Stimulated activated memory B cell treated with anti-CD40 and anti-IgM and Interleukin-4, amounts not matched to agents 10 μg/mL and 1 μg/mL and 100 μg/mL, for 72 hours (primary cell): ENCODE measurements at regions not wholly inside any gene's neighbourhood (a gene's known extent, or its start where the extent isn't known, plus 50 kb on each side); places are given as distances from the start of the nearest gene placed in this dataset.

Source experiments
- ATAC-seq: fragments of 150-1000 bp; cut with Tn5 transposase; 2 replicates; pipeline ENCODE4 v1.10.0; 2021
- H3K27ac Mint-ChIP-seq: one replicate; pipeline ENCODE4 v1.8.0; 2022; ENCODE audit warnings: mild to moderate bottlenecking, mixed read lengths
- H3K27me3 Mint-ChIP-seq: one replicate; pipeline ENCODE4 v1.8.0; 2022; ENCODE audit warnings: mixed read lengths
- H3K36me3 Mint-ChIP-seq: one replicate; pipeline ENCODE4 v1.8.0; 2022; ENCODE audit warnings: mixed read lengths
- H3K4me1 Mint-ChIP-seq: one replicate; pipeline ENCODE4 v1.8.0; 2022; ENCODE audit warnings: mixed read lengths
- H3K4me3 Mint-ChIP-seq: one replicate; pipeline ENCODE4 v1.8.0; 2022; ENCODE audit warnings: mild to moderate bottlenecking, moderate library complexity, mixed read lengths
- H3K9me3 Mint-ChIP-seq: one replicate; pipeline ENCODE4 v1.8.0; 2022; ENCODE audit warnings: mixed read lengths

DNA sequence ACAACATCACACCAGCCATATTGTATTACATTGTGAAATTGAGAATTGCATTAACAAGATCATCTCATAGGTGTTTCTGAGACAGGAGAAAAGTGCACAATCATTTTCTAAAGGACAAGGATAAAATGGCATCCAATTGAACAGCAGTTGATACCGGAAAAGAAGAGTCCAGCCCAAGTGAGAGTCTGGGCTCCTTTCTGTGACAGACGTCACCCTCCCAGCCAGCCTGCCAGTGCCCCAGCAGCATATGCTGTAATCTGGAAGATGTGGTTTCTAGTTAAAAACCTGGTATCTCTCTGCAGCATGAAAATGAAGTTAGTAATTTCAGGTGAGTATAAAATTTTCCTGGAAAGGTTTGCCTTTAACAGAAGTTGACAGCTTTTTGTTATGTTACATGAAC, 1531.7 kb upstream of the PIK3C3 start:
- ATAC-seq: no peak
- Mint-ChIP-seq H3K9me3 (peaks cover 3% of the 10 kb centered on the region), H3K4me1 (no peaks in the 10 kb centered on the region), H3K36me3 (no peaks in the 10 kb centered on the region), H3K4me3 (no peak overlapping the region), H3K27me3 (no peaks in the 10 kb centered on the region), H3K27ac (no peak overlapping the region)

DNA sequence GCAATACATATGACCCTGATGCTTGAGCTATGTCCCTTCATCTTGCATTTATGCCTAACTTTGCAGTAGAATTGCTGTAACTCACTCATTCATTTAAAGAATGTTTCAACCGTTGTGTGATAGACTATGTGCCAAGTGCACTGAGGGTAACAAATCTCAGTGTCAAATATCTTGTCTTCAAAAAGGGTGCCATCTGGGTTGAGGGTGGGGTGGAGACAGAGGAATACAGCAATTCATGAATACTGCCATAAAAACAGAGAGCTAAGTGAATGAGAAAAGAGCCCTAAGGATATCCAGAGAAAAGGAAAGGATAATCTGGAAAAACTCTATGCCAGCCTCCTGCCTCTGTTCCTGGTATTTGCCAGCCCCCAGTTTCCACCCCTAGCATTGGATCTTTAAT, 1534.4 kb upstream of the PIK3C3 start:
- ATAC-seq: no peak
- Mint-ChIP-seq H3K27me3 (no peaks in the 10 kb centered on the region), H3K4me1 (no peaks in the 10 kb centered on the region), H3K4me3 (no peak overlapping the region), H3K27ac (no peak overlapping the region), H3K36me3 (no peaks in the 10 kb centered on the region), H3K9me3 (peaks cover 3% of the 10 kb centered on the region)

DNA sequence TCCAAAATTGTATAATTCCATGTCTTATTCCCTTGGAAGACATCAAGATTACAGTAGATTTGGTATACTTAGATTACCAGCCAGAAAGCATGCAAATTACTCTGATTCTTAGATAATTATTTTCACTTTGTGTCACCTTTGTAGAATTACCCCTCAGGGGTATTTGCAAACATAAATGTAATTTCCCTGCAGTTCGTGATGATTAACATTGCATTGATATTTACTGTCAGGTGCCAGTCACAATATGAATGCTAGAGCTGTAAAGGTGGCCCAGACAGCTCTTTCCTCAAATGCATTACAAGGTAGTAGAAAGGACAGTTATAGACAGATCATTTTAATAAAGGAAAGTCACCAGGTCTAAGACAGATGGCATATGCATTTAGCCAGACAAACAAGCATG, 1537.5 kb upstream of the PIK3C3 start:
- peaks cover 3% of the 10 kb centered on the region for H3K9me3 Mint-ChIP-seq
- H3K4me1 Mint-ChIP-seq: no peaks in the 10 kb centered on the region
- H3K4me3 Mint-ChIP-seq: no peak overlapping the region

DNA sequence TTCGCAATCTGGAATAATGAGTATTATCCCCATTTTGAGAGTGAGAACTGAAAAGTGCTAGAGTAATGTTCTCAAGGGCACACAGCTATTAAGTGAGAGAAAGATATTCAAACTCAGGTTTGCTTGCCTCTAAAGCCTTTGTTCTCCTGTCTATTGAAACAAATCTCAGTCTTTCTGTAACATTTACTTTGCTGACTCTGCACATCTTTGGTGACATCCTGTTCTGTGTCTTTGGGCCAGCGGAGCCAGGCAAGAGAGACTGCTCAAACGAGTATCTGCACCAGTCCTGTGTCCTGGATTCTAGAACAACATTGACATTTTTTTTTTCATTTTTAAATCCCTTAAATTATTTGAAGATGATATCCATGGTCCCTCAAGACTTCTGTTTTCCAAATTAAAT, 1539.2 kb upstream of the PIK3C3 start:
- no peak for ATAC-seq
- H3K9me3 Mint-ChIP-seq: peaks cover 3% of the 10 kb centered on the region
- no peak overlapping the region for H3K4me3 Mint-ChIP-seq
- no peaks in the 10 kb centered on the region for H3K36me3 Mint-ChIP-seq
- H3K27me3 Mint-ChIP-seq: no peaks in the 10 kb centered on the region
- no peaks in the 10 kb centered on the region for H3K4me1 Mint-ChIP-seq
- no peak overlapping the region for H3K27ac Mint-ChIP-seq

More for the DNA sequence above, 1537.5 kb upstream of the PIK3C3 start:
- Mint-ChIP-seq H3K36me3 (no peaks in the 10 kb centered on the region), H3K27me3 (no peaks in the 10 kb centered on the region), H3K27ac (no peak overlapping the region)
- no peak for ATAC-seq

DNA sequence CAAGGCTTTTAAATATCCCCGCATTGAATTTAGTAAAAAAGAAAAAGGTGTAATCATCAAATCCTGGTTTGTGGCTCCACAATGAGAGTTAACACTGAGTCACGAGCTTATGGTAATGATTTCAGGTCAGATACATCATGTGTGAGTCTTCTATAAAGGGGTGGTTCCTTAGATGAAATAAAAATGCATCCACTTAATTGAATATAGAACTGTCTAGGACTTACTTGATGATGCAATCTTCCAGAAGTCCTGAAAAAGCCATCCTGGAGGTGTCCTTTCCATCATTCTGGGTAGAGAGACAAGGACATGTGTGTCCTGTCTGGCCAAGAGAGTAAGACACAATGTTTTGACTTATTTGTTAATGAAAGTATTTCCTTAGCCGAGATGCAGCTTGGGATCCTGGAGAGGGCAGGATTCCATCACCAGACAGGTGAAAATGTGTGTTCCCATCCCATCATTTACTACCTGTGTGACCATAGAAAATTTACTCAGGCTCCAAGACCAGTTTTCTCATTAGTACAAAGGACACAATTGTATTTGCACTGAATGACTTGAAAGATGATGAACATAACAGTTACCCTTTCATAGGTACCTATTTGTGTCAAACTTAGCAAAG, 1539.8 kb upstream of the PIK3C3 start:
- Mint-ChIP-seq H3K36me3 (no peaks in the 10 kb centered on the region), H3K9me3 (peaks cover 3% of the 10 kb centered on the region), H3K27ac (no peak overlapping the region), H3K4me3 (no peak overlapping the region), H3K4me1 (no peaks in the 10 kb centered on the region), H3K27me3 (no peaks in the 10 kb centered on the region)
- no peak for ATAC-seq

DNA sequence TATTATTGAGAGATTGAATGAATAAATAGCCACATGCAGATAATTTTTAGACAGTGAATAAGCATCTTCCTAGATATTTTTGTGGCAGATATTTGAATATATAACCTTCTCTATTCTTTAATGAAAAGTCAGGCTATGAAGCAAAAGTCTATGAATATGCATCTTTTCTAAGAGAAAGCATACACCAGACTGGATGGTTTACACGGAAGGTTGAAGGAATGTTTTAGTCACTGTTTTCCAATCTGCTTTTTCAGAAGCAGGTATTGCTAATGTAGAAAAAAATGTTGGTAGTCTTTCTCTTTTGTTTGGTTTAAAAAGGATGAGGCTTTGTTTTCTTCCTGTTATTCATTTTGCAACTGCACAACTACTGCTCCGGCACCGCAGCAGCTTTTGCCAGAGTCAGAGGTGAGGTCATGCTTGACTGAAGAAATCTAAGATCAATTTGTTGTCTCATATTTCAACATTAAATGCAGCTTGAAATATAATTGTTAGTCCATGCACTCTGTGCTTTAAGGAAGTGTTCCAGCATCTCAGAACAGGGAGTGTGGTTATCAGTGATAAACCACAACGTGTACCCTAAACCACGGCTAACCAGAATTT, 1540.8 kb upstream of the PIK3C3 start:
- no peak for ATAC-seq
- no peaks in the 10 kb centered on the region for H3K27me3 Mint-ChIP-seq

DNA sequence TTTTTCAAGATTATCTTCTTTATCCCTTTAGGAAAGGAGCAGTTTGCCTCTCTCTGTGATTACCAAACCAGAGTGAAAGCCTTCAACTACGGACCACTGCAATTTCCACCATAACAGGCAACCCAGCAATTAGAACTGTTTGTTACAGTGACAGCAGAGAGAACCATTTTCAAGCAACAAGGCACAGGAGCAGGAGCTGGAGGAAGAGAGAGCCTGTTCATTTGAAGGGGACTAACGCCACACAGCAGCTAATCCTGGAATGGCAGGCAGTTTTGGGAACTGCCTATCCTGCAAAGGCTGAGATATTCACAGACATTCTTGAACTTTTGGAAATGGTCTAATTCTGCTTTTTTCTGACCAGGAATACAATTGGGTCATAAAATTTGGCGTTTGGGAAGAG, 1541.9 kb upstream of the PIK3C3 start:
- Mint-ChIP-seq H3K4me3 (no peak overlapping the region), H3K27ac (no peak overlapping the region), H3K36me3 (no peaks in the 10 kb centered on the region), H3K27me3 (no peaks in the 10 kb centered on the region), H3K4me1 (no peaks in the 10 kb centered on the region), H3K9me3 (no peaks in the 10 kb centered on the region)
- ATAC-seq: no peak

More for the DNA sequence above, 1540.8 kb upstream of the PIK3C3 start:
- Mint-ChIP-seq H3K9me3 (no peaks in the 10 kb centered on the region), H3K27ac (no peak overlapping the region), H3K4me3 (no peak overlapping the region), H3K4me1 (no peaks in the 10 kb centered on the region), H3K36me3 (no peaks in the 10 kb centered on the region)

DNA sequence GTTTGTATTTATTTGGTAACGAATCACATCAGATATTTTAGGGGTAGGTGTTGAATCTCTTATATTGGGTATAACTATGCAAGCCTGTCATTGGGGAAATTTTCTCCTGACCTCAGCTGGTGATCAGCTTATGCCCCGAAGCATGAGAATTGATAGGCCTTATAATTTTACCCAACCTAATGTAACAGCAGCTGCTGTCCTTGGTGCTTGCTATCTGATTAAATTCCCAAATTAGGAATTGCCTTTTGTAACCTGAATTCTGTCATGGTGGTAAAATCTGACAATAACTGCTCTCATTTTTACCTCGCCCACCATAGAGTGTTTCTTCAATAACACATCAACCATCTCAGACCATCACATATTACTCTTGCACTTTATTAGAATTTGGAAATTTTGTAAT, 1542.6 kb upstream of the PIK3C3 start:
- Mint-ChIP-seq H3K27ac (no peak overlapping the region), H3K9me3 (no peaks in the 10 kb centered on the region), H3K36me3 (no peaks in the 10 kb centered on the region), H3K4me1 (no peaks in the 10 kb centered on the region), H3K4me3 (no peak overlapping the region), H3K27me3 (no peaks in the 10 kb centered on the region)
- ATAC-seq: no peak

DNA sequence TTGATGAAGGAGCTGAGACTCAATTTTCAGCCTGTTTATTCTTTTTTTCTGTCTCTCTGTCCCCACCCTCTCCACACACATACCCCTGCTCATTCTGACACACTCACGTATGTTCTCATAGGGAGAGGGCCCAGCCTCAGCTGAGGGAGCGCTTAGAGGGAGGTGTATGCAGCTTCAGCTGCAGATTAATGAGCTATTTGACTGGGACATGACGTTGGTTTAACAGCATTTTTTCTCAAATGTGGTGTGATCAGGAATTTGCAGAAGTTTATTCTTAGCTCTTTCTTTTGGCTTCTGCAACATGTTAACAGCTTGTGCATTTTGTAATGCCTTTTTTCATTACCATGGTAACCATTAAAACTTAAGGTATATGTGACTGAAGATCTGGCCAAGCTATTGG, 1547.1 kb upstream of the PIK3C3 start:
- no peak for ATAC-seq
- Mint-ChIP-seq H3K27ac (no peak overlapping the region), H3K9me3 (peaks cover 4% of the 10 kb centered on the region), H3K4me3 (no peak overlapping the region), H3K36me3 (no peaks in the 10 kb centered on the region), H3K4me1 (no peaks in the 10 kb centered on the region), H3K27me3 (no peaks in the 10 kb centered on the region)

DNA sequence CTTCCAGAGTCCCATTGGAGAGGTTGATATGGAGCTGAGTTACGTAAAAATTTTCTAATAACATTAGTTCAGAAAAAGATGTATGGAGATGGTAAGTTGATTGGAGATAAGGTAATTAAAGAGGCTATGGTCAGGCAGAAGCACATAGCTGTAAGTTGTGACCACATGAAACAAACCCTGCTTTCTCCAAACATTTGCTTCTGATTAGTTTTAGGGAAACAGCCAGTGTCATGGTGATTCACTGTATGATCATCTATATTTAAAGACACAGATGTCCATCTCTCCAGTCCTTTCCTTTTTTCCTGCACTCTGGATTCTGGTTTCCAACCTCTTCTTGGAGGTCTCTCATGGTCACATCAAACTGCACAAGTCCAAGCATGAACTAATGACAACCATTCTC, 1550.8 kb upstream of the PIK3C3 start:
- H3K9me3 Mint-ChIP-seq: peaks cover 4% of the 10 kb centered on the region
- H3K4me3 Mint-ChIP-seq: no peak overlapping the region
- H3K4me1 Mint-ChIP-seq: no peaks in the 10 kb centered on the region
- no peak overlapping the region for H3K27ac Mint-ChIP-seq
- ATAC-seq: no peak
- H3K36me3 Mint-ChIP-seq: no peaks in the 10 kb centered on the region
- no peaks in the 10 kb centered on the region for H3K27me3 Mint-ChIP-seq

DNA sequence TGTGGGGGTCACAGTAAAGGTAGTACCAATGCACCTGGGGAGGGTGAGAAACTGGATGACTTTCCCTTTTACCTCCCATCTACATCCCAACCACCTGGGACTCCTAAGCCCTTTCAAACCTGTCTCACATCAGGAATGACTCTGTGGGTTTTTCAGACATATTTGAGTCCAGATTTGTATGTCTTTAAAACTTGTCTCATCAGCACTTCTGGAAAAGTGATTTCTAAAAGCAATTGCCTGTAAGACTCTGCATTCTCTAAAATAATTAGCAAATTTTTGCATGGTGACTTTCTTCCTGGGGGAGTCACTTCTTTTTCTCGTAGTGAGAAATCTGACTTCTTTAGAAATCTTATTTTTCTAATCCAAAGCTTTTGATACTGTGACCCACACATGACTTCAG, 1553.0 kb upstream of the PIK3C3 start:
- H3K9me3 Mint-ChIP-seq: peaks cover 4% of the 10 kb centered on the region
- no peaks in the 10 kb centered on the region for H3K27me3 Mint-ChIP-seq
- H3K36me3 Mint-ChIP-seq: no peaks in the 10 kb centered on the region
- H3K4me1 Mint-ChIP-seq: no peaks in the 10 kb centered on the region
- no peak overlapping the region for H3K27ac Mint-ChIP-seq
- H3K4me3 Mint-ChIP-seq: no peak overlapping the region
- ATAC-seq: no peak

DNA sequence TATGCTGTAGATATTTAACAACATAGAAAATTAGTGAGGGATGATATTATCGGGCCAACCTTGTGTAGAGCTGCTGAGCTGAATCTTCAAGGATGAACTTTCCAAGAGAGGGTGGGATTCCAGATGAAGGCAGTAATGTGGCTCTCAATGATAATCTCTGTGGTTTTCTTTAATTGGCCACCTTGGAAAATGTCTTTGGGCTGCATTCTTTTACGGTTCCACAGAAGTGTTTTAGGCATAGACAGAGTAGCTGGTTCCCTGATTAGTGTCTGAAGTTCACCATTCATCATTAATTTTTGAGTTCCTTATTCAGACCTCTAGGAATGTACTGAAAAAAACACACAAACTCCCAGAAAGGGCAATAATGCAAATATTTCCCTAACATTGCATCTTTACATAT, 1566.9 kb upstream of the PIK3C3 start:
- Mint-ChIP-seq H3K36me3 (no peaks in the 10 kb centered on the region), H3K27ac (no peak overlapping the region), H3K9me3 (peaks cover 5% of the 10 kb centered on the region), H3K4me1 (no peaks in the 10 kb centered on the region), H3K27me3 (no peaks in the 10 kb centered on the region), H3K4me3 (no peak overlapping the region)
- no peak for ATAC-seq

DNA sequence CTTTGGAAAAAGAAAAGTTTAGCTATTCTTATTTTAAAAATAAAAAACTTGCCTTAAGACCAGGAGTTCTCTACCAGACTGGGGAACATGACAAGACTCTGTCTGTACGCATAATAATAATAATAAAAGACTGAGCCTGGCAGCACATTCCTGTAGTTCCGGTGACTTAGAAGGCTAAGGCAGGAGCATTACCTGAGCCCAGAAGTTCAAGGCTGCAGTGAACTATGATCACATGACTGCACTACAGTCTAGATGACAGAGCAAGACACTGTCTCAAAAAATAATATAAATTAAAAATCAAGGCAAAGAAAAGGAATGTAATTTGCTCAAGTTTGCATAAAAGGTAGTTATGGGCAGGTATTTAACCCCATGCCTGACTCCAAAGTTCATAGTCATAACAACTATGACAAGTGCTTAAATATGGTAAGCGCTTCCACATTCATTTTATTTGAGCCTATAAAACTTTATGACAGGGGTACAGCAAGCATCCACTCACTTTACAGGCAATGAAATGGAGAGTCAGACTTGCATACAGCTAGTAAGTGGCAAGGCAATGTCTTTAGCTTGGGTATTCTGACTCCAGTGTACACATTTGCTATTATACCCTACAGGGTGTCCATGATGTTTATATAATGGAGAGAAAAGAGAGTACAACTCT, 1567.8 kb upstream of the PIK3C3 start:
- no peaks in the 10 kb centered on the region for H3K36me3 Mint-ChIP-seq
- no peaks in the 10 kb centered on the region for H3K4me1 Mint-ChIP-seq
- no peak overlapping the region for H3K4me3 Mint-ChIP-seq
- no peaks in the 10 kb centered on the region for H3K27me3 Mint-ChIP-seq
- ATAC-seq: no peak
- no peak overlapping the region for H3K27ac Mint-ChIP-seq
- peaks cover 5% of the 10 kb centered on the region for H3K9me3 Mint-ChIP-seq

DNA sequence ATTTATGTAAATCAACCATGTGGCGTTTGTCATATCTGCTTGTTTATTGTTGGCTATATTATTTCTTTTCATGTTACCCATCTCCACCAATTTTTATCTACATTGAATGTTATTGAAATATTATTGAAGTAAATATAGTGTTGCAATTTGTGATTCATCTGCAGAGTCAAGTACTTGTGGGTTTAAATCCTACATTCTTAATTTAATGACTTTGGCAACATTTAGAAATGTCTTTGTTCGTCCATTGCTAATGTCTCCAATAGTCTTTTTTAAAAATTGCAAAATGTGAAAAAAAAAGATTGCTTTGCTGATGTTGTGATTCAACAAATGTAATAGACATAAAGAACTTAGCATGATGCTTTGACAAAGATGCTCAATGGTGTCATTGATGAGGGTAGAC, 1572.8 kb upstream of the PIK3C3 start:
- H3K4me1 Mint-ChIP-seq: no peaks in the 10 kb centered on the region
- no peak overlapping the region for H3K27ac Mint-ChIP-seq
- H3K4me3 Mint-ChIP-seq: no peak overlapping the region
- no peaks in the 10 kb centered on the region for H3K36me3 Mint-ChIP-seq
- H3K9me3 Mint-ChIP-seq: peaks cover 3% of the 10 kb centered on the region
- no peaks in the 10 kb centered on the region for H3K27me3 Mint-ChIP-seq
- ATAC-seq: no peak

DNA sequence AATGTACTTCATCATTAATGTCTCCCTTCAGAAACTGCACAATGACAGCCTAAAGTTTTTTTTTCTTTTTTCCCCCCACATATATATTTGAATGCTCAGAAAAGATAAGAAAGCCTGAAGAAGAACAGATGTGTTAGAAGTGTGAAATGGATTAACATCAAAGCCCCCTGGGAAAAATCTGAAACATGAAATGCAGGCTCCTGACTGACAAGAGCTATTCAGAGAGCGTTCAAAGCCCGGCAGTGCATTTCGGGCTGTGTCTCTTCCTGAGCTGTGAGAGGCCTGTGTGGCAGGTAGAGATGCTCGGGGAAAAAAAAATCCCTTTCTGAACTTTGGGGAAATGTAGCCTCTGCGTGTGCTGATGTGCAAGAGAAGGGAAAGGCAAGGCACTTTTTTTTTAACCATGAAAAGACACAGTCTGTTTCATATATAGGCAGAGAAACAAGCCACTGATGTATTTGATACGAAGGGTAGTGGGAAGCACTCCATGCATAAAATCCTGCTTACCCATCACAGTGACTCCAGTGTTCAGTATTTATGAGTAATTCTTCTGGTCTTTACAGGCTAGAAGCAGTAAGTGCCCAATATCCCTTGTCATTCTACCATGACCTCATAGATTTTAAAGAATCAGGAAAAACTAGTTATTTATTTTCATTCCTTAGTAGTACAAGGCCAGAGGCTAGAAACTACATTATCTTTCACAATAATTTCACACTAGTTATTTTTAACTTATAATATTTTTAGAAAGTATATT, 1574.2 kb upstream of the PIK3C3 start:
- H3K4me1 Mint-ChIP-seq: no peaks in the 10 kb centered on the region
- no peak overlapping the region for H3K4me3 Mint-ChIP-seq
- H3K27ac Mint-ChIP-seq: no peak overlapping the region
- no peaks in the 10 kb centered on the region for H3K36me3 Mint-ChIP-seq
- no peak for ATAC-seq
- peaks cover 3% of the 10 kb centered on the region for H3K9me3 Mint-ChIP-seq
- no peaks in the 10 kb centered on the region for H3K27me3 Mint-ChIP-seq

DNA sequence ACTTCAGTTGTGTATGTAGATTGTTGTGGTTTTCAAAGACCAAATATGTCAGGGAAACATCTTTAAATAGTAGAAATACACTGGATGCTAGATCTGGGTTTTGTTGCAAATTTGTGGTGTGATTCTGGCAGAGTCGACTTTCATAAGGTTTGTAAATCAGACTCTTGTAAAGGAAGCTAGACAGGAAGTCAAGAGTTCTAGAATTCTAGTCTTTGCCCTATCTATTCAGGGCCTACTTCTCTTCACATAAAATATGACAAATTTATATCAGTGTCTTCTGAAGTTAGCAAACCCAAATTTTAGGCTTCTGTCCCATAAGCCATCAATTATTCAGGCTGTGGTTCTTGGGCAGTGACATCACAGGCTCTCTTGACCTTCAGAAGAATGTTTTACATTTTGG, 1579.2 kb upstream of the PIK3C3 start:
- Mint-ChIP-seq H3K4me3 (no peak overlapping the region), H3K9me3 (peaks cover 3% of the 10 kb centered on the region), H3K27me3 (no peaks in the 10 kb centered on the region)

More for the DNA sequence above, 1579.2 kb upstream of the PIK3C3 start:
- no peaks in the 10 kb centered on the region for H3K36me3 Mint-ChIP-seq
- no peak for ATAC-seq
- no peaks in the 10 kb centered on the region for H3K4me1 Mint-ChIP-seq
- H3K27ac Mint-ChIP-seq: no peak overlapping the region
